K562 (cell line): ENCODE measurements at regions not wholly inside any gene's neighbourhood (a gene's known extent, or its start where the extent isn't known, plus 50 kb on each side); places are given as distances from the start of the nearest gene placed in this dataset.

Source experiments
- ATAC-seq: fragments of 200-7000 bp; cut with Tn5 transposase; 3 replicates; pipeline ENCODE4 v1.9.1; 2020; ENCODE audit warnings: moderate library complexity
- BruUV-seq: library from RNA; stranded (reverse); fragments of 400-500 nt; replicated peaks from 2 replicates; lab custom pipeline; 2021; lab: Mats Ljungman, UMichigan
- CTCF ChIA-PET: fragments of 300-600 bp; formaldehyde crosslinking; extraction: SDS; loops from one replicate; lab custom pipeline; 2021; ENCODE audit warnings: low intra/inter-chr PET ratio; lab: Yijun Ruan, JAX
- POLR2A ChIA-PET: fragments of 300-600, 350-650 bp; sonication (Branson Sonifier 250); formaldehyde crosslinking; extraction: SDS; loops from one replicate; lab custom pipeline; 2021; ENCODE audit warnings: antibody characterized with exemption, inconsistent platforms; lab: Yijun Ruan, JAX
- DNase-seq, 4 experiments: peaks; one replicate each; pipeline versions ENCODE4 v3.0.0 to v3.0.0-alpha.2; 2011 to 2018; ENCODE audit warnings: low spot score in 3 of 4, mixed read lengths in 3 of 4; ENCODE audit errors: extremely low read depth in 1 of 4
- FAIRE-seq: peaks from 2 replicates; lab custom pipeline; 2011; peaks lifted over from hg19 to GRCh38; lab: Jason Lieb, UNC
- H2AFZ ChIP-seq: 2 replicates; pipeline ENCODE4 v1.6.0; 2011; ENCODE audit warnings: low read depth, low read length, control low read depth, inconsistent platforms
- H3K27ac ChIP-seq: fragments of 200-600 bp; 3 replicates; pipeline ENCODE4 v1.8.0; 2011; ENCODE audit warnings: low read depth, mild to moderate bottlenecking, control low read depth, inconsistent platforms, low read length, moderate library complexity, mixed read lengths; ENCODE audit errors: extremely low read depth
- H3K27me3 ChIP-seq, 2 experiments: fragments of 300-600 bp in 1 of 2; 2 replicates in 1 of 2; 3 replicates in 1 of 2; pipeline versions ENCODE4 v1.6.0 to v1.8.0; 2011; ENCODE audit warnings: inconsistent platforms in 2 of 2, low read length in 2 of 2, mild to moderate bottlenecking in 1 of 2, mixed read lengths in 1 of 2, moderate library complexity in 1 of 2; ENCODE audit not compliant: control insufficient read depth in 2 of 2, insufficient read depth in 2 of 2
- H3K36me3 ChIP-seq: fragments of 300-600 bp; 3 replicates; pipeline ENCODE4 v1.8.0; 2011; ENCODE audit warnings: mild to moderate bottlenecking, low read length, inconsistent platforms; ENCODE audit not compliant: control insufficient read depth, insufficient read depth
- H3K4me1 ChIP-seq, 2 experiments: fragments of 200-600 bp in 1 of 2; replicated peaks in 1 of 2; 2 replicates in 1 of 2; 3 replicates in 1 of 2; pipeline versions ENCODE4 v1.5.1 to v1.8.0; 2011; ENCODE audit warnings: inconsistent platforms in 2 of 2, low read length in 2 of 2, mild to moderate bottlenecking in 1 of 2, mixed read lengths in 1 of 2, moderate library complexity in 1 of 2; ENCODE audit not compliant: control insufficient read depth in 2 of 2, insufficient read depth in 2 of 2
- H3K4me2 ChIP-seq: 2 replicates; pipeline ENCODE4 v1.6.1; 2011; ENCODE audit warnings: low read length, control low read depth, inconsistent platforms, mixed read lengths; ENCODE audit not compliant: insufficient read depth
- H3K4me3 ChIP-seq: fragments of 200-600 bp; sonication (generic), shearing (Covaris generic); 2 replicates; pipeline ENCODE4 v1.5.1; 2016; ENCODE audit warnings: control low read depth, inconsistent platforms
- H3K79me2 ChIP-seq: fragments of 200-600 bp; 3 replicates; pipeline ENCODE4 v1.8.0; 2011; ENCODE audit warnings: low read length, inconsistent platforms; ENCODE audit not compliant: control insufficient read depth, insufficient read depth
- H3K9ac ChIP-seq, 2 experiments: 2 replicates each; pipeline versions ENCODE4 v1.6.0 to v1.6.1; 2011; ENCODE audit warnings: low read depth in 2 of 2, low read length in 2 of 2, control low read depth in 1 of 2, inconsistent platforms in 1 of 2, mild to moderate bottlenecking in 1 of 2, mixed read lengths in 1 of 2; ENCODE audit not compliant: insufficient read depth in 1 of 2
- H3K9me1 ChIP-seq: one replicate; pipeline ENCODE4 v1.6.0; 2011; ENCODE audit warnings: inconsistent platforms, mild to moderate bottlenecking, low read length, moderate library complexity; ENCODE audit not compliant: control insufficient read depth, insufficient read depth
- H3K9me3 ChIP-seq: replicated peaks from 2 replicates; pipeline ENCODE4 v1.5.1; 2011; ENCODE audit warnings: low read depth, low read length, inconsistent platforms; ENCODE audit not compliant: control insufficient read depth, insufficient read depth
- H4K20me1 ChIP-seq: replicated peaks from 2 replicates; pipeline ENCODE4 v1.6.1; 2011; ENCODE audit warnings: low read length, inconsistent platforms, mixed read lengths; ENCODE audit not compliant: control insufficient read depth, insufficient read depth
- CREB1 ChIP-seq, 2 experiments: sonication (generic) in 1 of 2; formaldehyde crosslinking in 1 of 2; IDR thresholded peaks; 2 replicates each; pipeline versions ENCODE4 v1.6.1 to v1.8.0; 2012 to 2022; ENCODE audit warnings: inconsistent platforms in 1 of 2, mild to moderate bottlenecking in 1 of 2, missing genetic modification reagents in 1 of 2, moderate library complexity in 1 of 2
- DMBX1 ChIP-seq: fragments of 250-450 bp; sonication (Bioruptor Pico); IDR thresholded peaks from 2 replicates; pipeline ENCODE4 v1.8.0; 2022; ENCODE audit warnings: inconsistent platforms, mild to moderate bottlenecking, moderate library complexity, borderline replicate concordance
- LCOR ChIP-seq: sonication (generic); formaldehyde crosslinking; IDR thresholded peaks from 2 replicates; pipeline ENCODE4 v1.8.0; 2022; ENCODE audit warnings: mild to moderate bottlenecking, missing genetic modification reagents
- LEF1 ChIP-seq: fragments of 450-650 bp; IDR thresholded peaks from 2 replicates; pipeline ENCODE4 v1.6.1; 2016; ENCODE audit warnings: mild to moderate bottlenecking
- MEF2A ChIP-seq: IDR thresholded peaks from 2 replicates; pipeline ENCODE4 v1.6.1; 2011; ENCODE audit warnings: low read depth, mild to moderate bottlenecking, low read length, moderate library complexity; ENCODE audit not compliant: control insufficient read depth
- POLR2B ChIP-seq: fragments of 450-650 bp; IDR thresholded peaks from 2 replicates; pipeline ENCODE4 v1.6.1; 2018; ENCODE audit warnings: low read depth; ENCODE audit not compliant: partially characterized antibody
- SPI1 ChIP-seq: IDR thresholded peaks from 2 replicates; pipeline ENCODE4 v1.6.1; 2011; ENCODE audit warnings: low read depth, low read length, control low read depth, borderline replicate concordance
- SREBF1 ChIP-seq: fragments of 150-350 bp; IDR thresholded peaks from 2 replicates; pipeline ENCODE4 v1.6.1; 2014; ENCODE audit warnings: antibody characterized with exemption, low read depth, low read length, borderline replicate concordance
- TAF7 ChIP-seq: fragments of 450-650 bp; IDR thresholded peaks from 2 replicates; pipeline ENCODE4 v1.6.1; 2016; ENCODE audit warnings: missing genetic modification characterization, missing compliant biosample characterization
- TGIF2 ChIP-seq: sonication (generic); formaldehyde crosslinking; IDR thresholded peaks from 2 replicates; pipeline ENCODE4 v1.8.1; 2022; ENCODE audit warnings: mild to moderate bottlenecking, missing genetic modification reagents, moderate library complexity
- XRCC4 ChIP-seq: IDR thresholded peaks from one replicate; pipeline ENCODE4 v1.6.1; 2011; ENCODE audit not compliant: insufficient read depth, insufficient read length; ENCODE audit errors: extremely low read depth
- ZNF274 ChIP-seq: IDR thresholded peaks from 2 replicates; pipeline ENCODE4 v1.6.1; 2011; ENCODE audit warnings: low read depth, mild to moderate bottlenecking, low read length, moderate library complexity, borderline replicate concordance
- ZNF57 ChIP-seq: fragments of 450-650 bp; formaldehyde crosslinking; IDR thresholded peaks from 2 replicates; pipeline ENCODE4 v1.4.0; 2020; ENCODE audit warnings: mild to moderate bottlenecking, moderate library complexity
- ZNF586 ChIP-seq: fragments of 450-650 bp; formaldehyde crosslinking; conservative IDR thresholded peaks from 2 replicates; pipeline ENCODE4 v1.4.0; 2020; ENCODE audit warnings: mild to moderate bottlenecking, moderate library complexity
- ZNF696 ChIP-seq: fragments of 250-450 bp; sonication (Bioruptor Pico); conservative IDR thresholded peaks from 2 replicates; pipeline ENCODE4 v1.4.0; 2020; ENCODE audit warnings: mild to moderate bottlenecking, moderate library complexity
- in situ Hi-C: fragments of 300-500 bp; cut with MboI; formaldehyde crosslinking; loops from 4 replicates; pipeline ENCODE4 v1.15.0; 2018; ENCODE audit warnings: inconsistent platforms, mixed read lengths
- intact Hi-C: fragments of 100-400 bp; cut with micrococcal nuclease; formaldehyde crosslinking; loops from 2 replicates; pipeline ENCODE4 v1.14.2; 2022
- TF ChIP-seq, protein P1 (sequence below): sonication (generic); formaldehyde crosslinking; IDR thresholded peaks from 2 replicates; pipeline ENCODE4 v1.8.0; 2023; ENCODE audit warnings: missing genetic modification reagents, mild to moderate bottlenecking, borderline replicate concordance
- TF ChIP-seq, protein P2 (sequence below), 2 experiments: fragments of 250-450 bp in 1 of 2; fragments of 450-650 bp in 1 of 2; sonication (Bioruptor Pico) in 1 of 2; IDR thresholded peaks; 2 replicates each; pipeline versions ENCODE4 v1.6.1 to v1.8.0; 2016 to 2021; ENCODE audit warnings: mild to moderate bottlenecking in 2 of 2, moderate library complexity in 2 of 2, missing compliant biosample characterization in 1 of 2, missing genetic modification characterization in 1 of 2

DNA sequence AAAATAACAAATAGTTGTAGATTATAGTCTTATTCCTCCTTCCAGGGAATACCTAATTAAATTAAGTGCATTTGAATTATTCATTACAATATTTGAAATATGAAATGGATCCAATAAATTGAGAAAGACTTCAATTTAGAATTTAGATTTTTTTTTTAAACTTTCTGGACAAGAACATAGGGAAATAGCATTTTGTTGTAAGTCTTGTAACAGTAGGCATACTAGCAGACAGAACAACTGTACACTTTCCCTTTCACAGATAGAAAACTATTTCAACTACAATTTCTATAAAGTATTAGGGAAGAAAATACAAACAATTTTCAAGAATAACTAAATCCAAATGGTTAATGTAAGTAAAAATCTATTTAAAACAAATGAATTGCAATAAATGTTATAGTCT, 577.5 kb downstream of the USP25 start:
- TF ChIP-seq, protein P1, sequence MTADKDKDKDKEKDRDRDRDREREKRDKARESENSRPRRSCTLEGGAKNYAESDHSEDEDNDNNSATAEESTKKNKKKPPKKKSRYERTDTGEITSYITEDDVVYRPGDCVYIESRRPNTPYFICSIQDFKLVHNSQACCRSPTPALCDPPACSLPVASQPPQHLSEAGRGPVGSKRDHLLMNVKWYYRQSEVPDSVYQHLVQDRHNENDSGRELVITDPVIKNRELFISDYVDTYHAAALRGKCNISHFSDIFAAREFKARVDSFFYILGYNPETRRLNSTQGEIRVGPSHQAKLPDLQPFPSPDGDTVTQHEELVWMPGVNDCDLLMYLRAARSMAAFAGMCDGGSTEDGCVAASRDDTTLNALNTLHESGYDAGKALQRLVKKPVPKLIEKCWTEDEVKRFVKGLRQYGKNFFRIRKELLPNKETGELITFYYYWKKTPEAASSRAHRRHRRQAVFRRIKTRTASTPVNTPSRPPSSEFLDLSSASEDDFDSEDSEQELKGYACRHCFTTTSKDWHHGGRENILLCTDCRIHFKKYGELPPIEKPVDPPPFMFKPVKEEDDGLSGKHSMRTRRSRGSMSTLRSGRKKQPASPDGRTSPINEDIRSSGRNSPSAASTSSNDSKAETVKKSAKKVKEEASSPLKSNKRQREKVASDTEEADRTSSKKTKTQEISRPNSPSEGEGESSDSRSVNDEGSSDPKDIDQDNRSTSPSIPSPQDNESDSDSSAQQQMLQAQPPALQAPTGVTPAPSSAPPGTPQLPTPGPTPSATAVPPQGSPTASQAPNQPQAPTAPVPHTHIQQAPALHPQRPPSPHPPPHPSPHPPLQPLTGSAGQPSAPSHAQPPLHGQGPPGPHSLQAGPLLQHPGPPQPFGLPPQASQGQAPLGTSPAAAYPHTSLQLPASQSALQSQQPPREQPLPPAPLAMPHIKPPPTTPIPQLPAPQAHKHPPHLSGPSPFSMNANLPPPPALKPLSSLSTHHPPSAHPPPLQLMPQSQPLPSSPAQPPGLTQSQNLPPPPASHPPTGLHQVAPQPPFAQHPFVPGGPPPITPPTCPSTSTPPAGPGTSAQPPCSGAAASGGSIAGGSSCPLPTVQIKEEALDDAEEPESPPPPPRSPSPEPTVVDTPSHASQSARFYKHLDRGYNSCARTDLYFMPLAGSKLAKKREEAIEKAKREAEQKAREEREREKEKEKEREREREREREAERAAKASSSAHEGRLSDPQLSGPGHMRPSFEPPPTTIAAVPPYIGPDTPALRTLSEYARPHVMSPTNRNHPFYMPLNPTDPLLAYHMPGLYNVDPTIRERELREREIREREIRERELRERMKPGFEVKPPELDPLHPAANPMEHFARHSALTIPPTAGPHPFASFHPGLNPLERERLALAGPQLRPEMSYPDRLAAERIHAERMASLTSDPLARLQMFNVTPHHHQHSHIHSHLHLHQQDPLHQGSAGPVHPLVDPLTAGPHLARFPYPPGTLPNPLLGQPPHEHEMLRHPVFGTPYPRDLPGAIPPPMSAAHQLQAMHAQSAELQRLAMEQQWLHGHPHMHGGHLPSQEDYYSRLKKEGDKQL (CRISPR knock-in tag): no peak
- TF ChIP-seq CREB1 (IDR thresholded peaks at IDR 0.05) (no peak), CREB1 (CRISPR knock-in tag; IDR thresholded peaks at IDR 0.05) (no peak), DMBX1 (CRISPR knock-in tag) (no peak), ZNF696 (CRISPR knock-in tag) (no peak), LEF1 (no peak), TGIF2 (CRISPR knock-in tag) (no peak), POLR2B (no peak), LCOR (CRISPR knock-in tag) (no peak), TAF7 (tag) (no peak), SREBF1 (no peak), ZNF586 (CRISPR knock-in tag) (no peak), SPI1 (no peak), MEF2A (no peak), XRCC4 (no peak), ZNF57 (CRISPR knock-in tag) (no peak), ZNF274 (no peak)
- TF ChIP-seq, protein P2, sequence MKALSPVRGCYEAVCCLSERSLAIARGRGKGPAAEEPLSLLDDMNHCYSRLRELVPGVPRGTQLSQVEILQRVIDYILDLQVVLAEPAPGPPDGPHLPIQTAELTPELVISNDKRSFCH (CRISPR knock-in tag; IDR thresholded peaks at IDR 0.05): no peak
- TF ChIP-seq, protein P2 (tag; IDR thresholded peaks at IDR 0.05): no peak
- TF ChIP-seq, all 486 proteins: peak for 0
- Histone ChIP-seq H3K27ac (no peak overlapping the region), H2AFZ (no peak overlapping the region), H3K9ac (no peak overlapping the region), H3K79me2 (no peaks in the 10 kb centered on the region), H3K4me3 (no peak overlapping the region), H3K36me3 (no peaks in the 10 kb centered on the region), H3K9me1 (no peaks in the 10 kb centered on the region), H3K4me1 (no peaks in the 10 kb centered on the region), H3K4me2 (no peak overlapping the region), H3K9me3 (no peaks in the 10 kb centered on the region; the same call in 1 of the 2 replicates), H4K20me1 (no peaks in the 10 kb centered on the region), H3K27me3 (no peaks in the 10 kb centered on the region)
- in situ Hi-C loops (no loop called here), intact Hi-C loops (no loop called here)
- no TSS peak for BruUV-seq
- FAIRE-seq: no peak
- no peak for ATAC-seq
- DNase-seq: no peak
- ChIA-PET POLR2A (no interaction called here), CTCF (no interaction called here)
